HG02885 (cell line): ENCODE measurements at regions not wholly inside any gene's neighbourhood (a gene's known extent, or its start where the extent isn't known, plus 50 kb on each side); places are given as distances from the start of the nearest gene placed in this dataset.
"Not testable (repeated sequence)": the region's sequence is repeated elsewhere in the genome, so short reads cannot be mapped to it uniquely, and the experiment has no call there.

Source experiments
- ATAC-seq: cut with Tn5 transposase; IDR thresholded peaks from one replicate; pipeline ENCODE4 v1.9.1; 2021; ENCODE audit warnings: mild to moderate bottlenecking; ENCODE audit not compliant: unreplicated experiment, poor library complexity

DNA sequence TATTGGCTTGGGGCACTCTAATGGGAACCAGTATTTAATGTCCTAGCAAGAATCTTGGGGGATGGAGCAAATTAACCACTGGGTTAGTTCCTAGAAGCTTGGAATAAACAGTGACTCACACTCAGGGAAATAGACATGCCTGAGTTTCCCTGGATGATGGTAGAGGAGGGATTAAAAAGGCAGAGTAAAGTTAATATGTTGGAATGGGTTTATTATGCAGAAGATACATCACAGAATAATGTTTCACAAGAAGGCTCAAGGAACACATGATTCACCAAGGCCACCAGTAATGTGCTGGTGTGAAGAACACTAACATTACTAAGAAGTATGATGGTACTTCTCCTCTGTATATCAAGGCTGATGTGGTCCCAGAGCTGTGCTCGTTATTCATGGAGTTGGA lies 752.9 kb upstream of the SEMA6A start:
- no peak for ATAC-seq

DNA sequence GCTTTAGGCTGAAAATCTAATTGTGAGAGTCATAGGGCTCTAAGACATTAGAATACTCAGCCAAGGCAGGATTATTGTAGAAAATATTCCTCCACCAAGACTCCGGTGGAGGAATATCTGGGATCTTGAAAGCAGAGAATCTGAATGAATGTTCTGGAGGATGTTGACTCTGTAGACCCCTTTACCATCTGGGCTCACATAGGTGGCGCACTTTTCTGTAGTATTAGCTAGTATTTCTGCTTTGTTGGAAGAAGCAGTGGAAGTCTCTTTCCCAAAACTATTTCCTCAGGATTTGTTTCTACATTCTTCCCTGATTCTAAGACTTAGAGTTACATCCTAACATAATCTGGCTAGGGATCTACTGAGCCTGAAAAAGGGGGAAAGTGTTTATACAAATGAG lies 752.4 kb upstream of the SEMA6A start:
- no peak for ATAC-seq

DNA sequence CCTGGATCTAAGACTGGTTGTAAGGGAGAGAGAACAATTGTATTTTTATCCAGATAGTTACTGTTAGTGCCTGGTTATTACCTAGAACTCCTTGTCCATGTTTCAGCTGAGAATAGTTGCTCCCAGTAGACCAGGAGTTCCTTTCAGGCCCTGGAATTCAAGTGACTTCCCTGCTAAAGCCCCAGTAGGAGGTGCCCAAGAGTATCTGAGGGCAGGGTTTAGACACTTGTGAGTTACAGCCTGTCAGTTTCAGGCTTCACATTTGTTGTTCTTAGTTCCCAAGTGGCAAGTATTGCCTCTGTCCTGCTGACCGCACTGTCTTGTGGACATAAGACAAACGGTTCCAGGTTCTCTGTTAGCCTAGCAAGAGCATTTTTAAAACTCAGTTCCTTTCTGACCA lies 743.9 kb upstream of the SEMA6A start:
- no peak for ATAC-seq

DNA sequence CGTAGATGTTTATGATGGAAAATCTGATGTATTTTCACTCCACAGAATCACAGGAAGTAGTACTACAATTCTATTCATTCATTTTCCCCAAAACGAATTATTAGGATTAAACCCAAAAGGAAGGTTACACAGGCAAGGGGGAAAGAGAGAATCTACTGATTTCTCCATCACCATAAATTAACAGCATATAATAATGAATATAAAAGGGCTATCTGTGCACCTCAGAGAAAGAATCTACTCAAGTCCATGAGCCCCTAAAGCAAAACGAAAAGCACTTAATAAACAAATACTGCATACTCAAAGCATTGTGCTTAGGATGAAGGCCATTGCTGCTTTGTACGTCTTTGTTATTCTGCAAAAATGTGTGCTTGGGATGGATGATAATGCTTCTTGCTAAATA lies 740.5 kb upstream of the SEMA6A start:
- no peak for ATAC-seq

DNA sequence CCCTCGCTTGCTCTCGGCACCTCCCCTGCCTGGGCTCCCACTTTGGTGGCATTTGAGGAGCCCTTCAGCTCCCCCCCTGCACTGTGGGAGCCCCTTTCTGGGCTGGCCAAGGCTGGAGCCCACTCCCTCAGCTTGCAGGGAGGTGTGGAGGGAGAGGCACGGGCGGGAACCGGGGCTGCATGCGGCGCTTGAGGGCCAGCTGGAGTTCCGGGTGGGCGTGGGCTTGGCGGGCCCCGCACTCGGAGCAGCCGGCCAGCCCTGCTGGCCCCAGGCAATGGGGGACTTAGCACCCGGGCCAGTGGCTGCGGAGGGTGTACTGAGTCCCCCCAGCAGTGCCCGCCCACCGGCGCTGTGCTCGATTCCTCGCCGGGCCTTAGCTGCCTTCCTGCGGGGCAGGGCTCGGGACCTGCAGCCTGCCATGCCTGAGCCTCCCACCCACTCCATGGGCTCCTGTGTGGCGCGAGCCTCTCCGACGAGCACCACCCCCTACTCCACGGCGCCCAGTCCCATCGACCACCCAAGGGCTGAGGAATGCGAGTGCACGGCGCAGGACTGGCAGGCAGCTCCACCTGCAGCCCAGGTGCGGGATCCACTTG lies 730.0 kb upstream of the SEMA6A start:
- ATAC-seq = not testable (repeated sequence)

DNA sequence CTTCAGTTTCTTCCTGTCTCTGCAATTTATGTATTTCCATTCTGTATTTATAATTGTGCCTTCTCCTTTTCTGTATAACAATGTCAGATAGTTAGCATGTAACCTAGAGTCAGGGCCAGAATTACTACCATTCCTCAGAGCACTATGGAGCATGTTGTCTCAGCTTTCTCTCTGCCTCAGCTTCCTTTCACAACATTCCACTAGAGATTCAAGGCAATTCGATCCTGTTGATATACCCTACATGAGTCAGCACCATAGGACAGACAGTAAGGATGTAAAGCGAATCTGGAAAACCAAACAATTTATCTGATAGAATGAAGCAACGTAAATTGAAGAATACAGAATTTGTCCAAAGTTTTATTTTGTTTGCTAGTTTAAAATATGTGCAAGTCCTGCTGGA lies 728.3 kb upstream of the SEMA6A start:
- ATAC-seq = no peak

DNA sequence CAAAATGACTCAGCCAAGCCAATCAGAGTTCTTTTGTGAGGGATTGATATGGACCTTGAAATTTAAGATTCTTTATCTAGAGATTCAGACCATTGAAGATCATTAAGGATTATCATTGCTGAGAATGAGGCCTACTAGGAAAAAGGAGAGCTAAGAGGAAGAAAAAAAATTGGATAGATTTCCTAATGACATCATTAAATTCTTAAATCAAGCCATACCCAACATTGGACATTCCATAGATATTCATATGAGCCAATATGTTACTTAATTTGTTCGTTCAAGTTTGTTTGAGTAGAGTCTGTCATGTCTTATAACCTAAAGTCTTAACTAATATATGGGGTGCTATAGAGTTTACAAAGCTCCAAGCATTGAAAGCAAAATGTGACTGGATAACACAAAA lies 727.9 kb upstream of the SEMA6A start:
- ATAC-seq = no peak

DNA sequence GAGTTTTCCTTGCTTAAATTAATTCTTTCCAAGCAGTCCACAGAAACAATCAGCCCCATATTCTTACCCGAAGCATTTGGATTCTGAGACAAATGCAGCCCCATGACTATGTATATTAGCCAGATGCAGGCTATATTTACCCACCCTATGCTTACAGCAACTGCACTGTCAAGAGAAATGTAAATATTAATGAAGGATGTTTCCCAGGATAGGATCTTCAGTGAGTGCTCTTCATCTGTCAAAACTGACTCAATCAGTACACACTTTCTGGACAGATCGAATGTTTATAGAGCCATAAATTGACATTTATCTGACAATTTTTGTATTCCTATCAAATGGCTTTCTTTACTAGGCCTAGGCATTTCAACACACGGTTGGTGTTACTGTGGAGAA lies 725.3 kb upstream of the SEMA6A start:
- ATAC-seq = no peak

DNA sequence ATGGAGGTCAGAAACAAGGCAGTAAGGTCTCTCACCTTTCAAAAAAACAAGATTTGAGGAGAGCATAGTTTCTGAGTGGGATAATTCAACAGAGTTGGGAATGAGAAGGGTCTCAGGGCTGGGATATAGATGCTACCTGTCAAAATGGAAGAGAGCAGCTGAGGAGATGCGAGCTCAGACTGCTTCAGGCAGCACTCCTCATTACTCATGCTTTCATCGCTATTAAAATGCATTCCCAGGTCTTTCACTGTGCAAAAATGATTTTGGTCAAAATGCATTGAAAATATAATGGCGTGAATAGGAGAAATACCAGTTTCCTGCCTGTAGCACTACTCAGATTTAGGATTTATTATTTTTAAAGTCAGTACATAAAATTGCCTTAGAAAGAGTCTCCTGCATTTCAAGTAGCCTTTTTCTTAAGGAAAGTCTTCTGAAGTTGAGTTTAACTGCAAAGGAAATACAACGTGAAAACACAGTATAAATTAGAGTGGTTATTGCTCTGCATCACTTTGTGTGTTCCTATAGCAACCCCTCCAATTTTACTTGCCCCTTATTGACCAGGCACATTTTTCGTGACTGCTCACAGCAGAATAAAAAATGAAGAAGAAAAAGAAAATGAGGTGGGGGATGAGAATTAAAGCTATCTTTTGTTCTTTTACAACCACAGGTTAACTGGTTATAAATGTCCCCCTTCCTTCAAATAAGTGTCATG lies 724.8 kb upstream of the SEMA6A start:
- ATAC-seq = no peak

DNA sequence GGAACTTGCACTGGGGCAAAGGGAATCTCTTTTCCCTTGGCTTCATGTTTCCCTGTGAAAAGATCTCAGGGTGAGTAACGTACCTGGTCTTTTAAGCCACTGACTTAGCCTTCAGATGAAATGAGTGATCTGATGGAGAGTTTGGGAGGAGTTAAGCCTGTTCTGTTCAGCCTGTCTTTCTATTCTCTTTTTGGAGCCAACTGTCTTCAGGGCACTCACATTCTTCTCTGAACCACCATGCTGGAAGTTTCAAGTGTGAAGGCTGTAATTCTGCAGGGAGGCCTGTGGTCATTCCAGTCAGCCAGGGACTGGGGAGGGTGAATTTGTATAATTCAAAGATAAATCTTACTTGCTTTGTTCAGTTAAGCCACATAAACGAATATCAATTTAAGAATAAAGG lies 722.2 kb upstream of the SEMA6A start:
- ATAC-seq = no peak

DNA sequence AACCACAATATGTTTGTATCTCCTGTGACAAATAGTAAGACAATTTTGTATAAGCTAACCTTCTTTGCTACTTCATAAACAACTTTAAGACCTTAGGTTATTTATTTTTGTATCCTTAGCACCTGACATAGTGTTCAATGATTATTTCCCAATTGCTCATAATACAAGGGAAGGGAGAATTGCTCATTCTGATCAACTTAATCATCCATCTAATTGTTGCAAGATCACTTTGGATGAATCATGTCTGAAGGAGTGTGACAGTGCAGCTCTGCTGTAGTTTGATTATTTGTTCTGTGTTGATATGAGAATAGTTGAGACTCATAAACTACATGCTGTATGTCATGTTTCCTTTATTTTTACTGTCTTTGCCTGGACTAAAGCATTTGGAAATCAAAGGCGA lies 721.3 kb upstream of the SEMA6A start:
- ATAC-seq = no peak

DNA sequence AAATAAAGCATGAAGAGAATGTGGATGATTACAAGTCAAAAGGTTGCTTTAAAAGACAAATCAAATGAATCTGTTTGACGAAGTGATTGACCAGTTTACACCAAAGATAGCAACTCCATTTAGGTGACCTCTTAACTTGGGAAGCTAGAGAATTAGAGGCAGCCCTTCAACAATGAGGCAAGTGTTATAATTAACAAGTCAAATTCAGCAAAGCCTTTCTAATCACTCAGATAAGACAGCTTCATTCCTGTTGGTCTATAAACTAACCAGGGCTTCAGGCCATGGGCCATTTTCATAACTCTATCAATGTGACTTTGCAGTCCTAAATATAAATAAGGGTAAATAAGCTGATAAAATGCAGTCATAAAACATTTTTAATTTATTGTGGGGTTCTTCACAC lies 712.2 kb upstream of the SEMA6A start:
- no peak for ATAC-seq

DNA sequence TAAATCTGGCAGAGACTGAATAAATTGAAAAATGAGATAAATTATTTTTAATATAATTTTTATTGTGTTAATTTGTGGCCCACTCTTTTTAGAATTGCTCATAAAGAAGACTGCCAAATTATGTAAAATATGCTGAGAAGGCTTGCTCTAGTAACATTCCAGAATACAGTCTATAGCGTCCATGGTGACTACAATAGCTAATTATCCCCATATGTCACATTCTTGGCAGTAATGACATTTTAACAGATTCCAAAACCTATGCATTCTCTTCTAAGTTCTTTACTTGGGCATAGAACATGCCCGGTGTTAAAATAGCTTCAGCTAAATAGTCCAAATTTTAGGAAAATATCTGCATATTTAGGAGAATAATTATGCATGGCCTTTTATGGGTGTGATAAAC lies 697.0 kb upstream of the SEMA6A start:
- ATAC-seq = no peak

DNA sequence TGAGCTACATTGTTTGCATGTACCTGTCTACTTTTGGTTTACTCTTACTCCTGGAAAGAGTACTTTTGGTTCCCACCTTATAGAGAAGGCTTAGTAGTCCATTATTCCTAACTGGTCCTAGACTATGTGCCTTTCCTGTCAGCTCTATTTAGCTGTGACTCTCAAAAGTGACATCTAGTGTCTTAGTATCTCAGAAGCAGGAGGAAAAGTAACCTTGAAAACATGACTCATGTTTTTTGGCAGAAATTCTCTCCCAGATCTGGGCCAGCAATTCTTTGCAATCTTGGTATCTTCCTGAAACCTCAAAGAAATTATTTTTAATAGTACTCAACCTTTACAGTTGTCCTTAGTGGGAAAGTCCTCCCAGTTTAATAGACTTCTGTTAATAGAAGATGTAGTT lies 691.7 kb upstream of the SEMA6A start:
- no peak for ATAC-seq

DNA sequence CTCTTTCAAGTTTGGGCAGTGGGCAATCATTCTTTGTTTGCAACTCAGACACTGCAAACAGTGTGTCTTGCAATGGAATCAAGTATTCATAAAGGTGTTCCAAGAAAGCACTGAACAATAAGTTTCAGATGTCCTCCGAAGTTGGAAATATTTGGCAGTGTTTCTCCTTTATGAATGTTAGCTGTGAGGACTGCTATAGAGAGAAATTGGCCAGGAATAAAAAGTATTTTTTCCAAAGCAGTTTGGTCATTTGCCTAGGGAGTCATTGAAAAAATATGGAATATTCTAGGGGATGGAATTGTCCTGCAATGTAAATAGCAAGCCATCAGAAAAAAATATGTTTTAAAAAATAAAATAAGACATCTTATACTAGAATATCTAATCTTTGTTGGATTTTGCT lies 688.6 kb upstream of the SEMA6A start:
- ATAC-seq = no peak

DNA sequence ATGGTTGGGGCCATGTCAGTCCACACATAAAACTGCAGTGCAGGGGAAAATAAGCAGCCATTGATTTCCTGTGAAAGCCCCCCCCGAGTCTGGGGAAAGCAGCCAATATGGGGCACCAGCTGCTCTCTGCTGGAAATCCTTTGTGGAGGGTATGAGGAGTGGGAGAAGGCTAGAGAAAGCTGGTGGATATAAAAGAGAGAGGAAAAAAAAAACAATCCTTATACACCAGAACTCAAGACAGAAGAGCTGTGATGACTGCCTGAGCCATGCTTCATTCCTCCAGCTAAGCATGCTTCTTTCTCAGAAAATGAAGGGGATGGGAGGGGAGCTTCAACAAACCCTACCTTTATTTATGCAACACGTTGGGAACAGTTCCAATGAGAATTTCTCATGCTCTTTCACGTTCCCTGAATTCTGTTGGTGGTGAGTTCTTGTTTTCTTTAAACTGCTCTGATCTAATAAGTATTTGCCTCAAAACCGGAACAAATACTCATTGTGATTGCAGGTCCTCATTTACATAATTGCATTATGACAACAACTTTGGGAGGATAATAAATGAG lies 688.0 kb upstream of the SEMA6A start:
- ATAC-seq = no peak

DNA sequence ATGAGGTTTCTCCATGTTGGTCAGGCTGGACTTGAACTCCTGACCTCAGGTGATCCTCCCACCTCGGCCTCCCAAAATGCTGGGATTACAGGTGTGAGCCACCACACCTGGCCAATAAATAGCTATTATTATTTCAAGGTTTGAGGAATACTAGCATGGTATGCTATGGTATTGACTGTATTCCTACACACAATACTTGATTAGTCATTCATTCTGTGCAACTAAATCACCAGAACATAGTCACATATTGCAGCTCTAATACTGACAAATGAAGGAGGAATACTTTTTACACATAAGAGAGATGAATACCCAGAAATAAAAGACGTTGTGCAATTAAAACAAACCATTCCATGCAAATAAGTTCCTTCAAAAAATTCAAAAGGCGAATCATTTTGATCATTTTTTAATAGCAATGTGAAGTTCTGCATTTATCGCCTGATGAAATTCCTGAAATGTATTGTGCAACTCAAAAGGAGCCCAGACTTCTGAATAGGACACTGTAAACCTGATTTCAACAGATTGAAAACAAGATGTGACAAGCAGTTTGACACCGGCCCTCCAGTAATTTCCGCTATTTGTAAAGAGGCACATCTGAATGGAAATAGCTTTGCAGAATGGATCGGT lies 687.4 kb upstream of the SEMA6A start:
- no peak for ATAC-seq

DNA sequence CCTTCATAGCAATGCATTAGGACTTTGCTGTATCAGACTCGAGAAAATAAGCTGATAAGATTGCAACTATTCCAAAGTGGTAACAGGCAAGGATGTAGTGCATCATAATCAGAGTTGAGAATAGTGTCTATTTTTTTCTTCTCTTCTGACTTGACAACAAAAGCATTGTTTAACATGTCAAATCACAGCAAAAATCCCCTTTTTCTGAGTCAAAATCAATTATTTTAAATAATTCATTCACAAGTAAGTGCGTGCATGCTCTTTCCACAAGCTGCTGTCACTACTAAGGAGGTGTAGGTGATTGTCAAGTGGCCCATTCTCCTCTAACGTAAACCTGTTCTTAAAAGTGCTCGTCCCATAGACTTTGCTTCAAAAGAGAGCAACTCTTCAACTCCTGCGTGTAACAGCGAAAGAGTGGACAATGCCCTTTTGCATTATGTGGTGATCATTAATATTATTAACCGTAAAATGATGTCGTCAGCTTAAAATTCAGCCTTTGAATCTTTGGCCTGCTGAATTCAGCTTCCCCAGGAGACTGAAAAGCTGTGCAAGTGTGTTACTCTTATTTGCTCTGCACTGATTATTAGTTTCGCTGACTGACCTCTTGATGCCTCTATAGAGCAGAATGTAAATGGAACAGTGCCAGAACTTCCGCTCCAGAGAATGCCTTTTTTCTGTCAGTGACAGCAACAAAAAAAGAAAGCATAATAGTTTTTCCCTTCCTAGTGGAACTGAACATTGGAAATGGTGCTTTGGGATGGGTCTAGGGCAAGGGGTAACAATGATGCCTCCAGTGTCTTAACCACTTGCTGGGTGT lies 680.8 kb upstream of the SEMA6A start:
- no peak for ATAC-seq

DNA sequence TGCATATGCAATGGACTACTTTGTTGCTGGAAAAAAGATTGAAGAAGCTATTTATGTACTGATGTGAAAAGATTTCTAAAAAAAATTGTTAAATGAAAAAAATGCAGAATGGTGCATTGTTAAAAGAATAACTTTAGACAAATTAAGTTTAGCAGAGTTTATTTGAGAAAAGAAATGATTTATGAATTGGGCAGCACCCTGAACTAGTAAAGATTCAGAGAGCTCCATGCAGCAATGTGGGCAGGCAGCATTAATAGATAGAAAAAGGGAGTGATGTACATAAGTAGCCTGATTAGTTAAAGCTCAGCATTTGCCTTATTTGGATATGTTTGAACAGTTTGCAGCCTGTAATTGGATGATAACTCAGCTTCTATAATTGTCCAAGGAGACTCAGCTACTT lies 677.9 kb upstream of the SEMA6A start:
- ATAC-seq = no peak

DNA sequence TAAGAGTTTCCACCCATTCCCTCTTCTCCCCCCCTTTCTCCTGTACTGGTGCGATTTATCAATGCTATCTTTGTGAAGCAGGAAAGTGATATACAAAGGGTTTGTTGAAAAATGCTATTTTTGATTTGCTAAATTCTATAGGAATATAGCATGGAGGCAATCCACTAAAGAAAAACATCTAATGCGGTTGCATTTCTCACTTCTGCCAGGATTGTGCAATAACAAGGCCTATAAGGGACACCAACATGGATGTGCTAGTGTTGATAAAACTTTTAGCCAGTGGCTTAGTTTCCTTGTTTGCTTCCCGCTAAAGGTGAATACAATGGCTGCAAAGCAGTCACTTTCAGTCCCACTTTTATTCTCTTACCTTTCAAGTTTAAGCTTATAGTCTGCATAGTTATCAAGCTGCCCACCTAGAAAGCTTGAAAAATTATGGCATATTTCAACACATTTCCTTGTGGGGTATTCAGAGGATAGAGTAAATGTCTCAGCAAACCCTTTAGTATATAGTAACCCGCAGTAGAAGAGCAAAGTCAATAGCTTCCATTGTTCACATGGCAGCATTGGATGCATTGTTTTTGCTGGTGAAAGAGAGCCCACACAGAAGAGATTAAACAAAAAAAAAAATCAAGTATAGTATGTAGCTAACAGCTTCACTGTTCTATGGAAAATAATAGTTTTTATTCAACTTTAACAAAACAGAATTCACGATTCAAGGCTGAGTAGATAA lies 674.6 kb upstream of the SEMA6A start:
- ATAC-seq = no peak
